ENCODE measurements at regions not wholly inside any gene's neighbourhood (a gene's known extent, or its start where the extent isn't known, plus 50 kb on each side); places are given as distances from the start of the nearest gene placed in this dataset.
"Not testable (repeated sequence)": the region's sequence is repeated elsewhere in the genome, so short reads cannot be mapped to it uniquely, and the experiment has no call there.

DNA sequence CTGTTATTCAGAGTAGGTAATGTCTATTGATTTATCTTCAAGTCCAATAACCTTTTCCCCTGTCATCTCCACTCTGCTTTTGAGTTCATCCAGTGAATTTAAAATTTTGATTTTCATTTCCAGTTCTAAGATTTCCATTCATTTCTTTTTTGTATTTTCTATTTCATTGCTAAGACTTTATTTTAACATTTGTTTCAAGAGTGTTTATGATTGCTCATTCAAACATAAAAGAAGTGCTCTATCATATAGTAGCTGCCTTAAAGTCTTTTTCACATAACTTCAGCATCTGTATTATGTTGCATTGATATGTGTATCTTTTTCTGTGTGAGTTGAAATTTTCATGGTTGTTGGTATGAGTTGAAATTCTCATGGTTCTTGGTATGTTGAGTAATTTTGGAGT is 341.6 kb downstream of the SOX4 start:
- Histone ChIP-seq H3K4me3 (no peak overlapping the region), H3K9me3 (ENCODE audit: control insufficient read depth in 4 of 4, insufficient read depth in 3 of 4, low read length in 3 of 4) (peaks cover 0 to 4% (median 0%) of the 10 kb centered on the region in 4 donors), H3K27me3 (ENCODE audit: control insufficient read depth in 3 of 3, insufficient read depth in 3 of 3, low read length in 2 of 3) (no peaks in the 10 kb centered on the region), H3K9ac (ENCODE audit: insufficient read depth in 1 of 2, low read length in 2 of 2) (no peak overlapping the region), H3K36me3 (ENCODE audit: control insufficient read depth in 4 of 4, insufficient read depth in 4 of 4, low read length in 4 of 4) (no peaks in the 10 kb centered on the region), H3K27ac (ENCODE audit: low read depth in 1 of 2, low read length in 1 of 2) (no peak overlapping the region), H3K4me1 (ENCODE audit: control insufficient read depth in 5 of 5, insufficient read depth in 5 of 5, low read length in 5 of 5) (peaks cover 0 to 2% (median 0%) of the 10 kb centered on the region in 5 donors)
- ATAC-seq (ENCODE audit: insufficient read depth, low FRiP score) (no peak), DNase-seq (no peak)
- TF ChIP-seq, protein P1, sequence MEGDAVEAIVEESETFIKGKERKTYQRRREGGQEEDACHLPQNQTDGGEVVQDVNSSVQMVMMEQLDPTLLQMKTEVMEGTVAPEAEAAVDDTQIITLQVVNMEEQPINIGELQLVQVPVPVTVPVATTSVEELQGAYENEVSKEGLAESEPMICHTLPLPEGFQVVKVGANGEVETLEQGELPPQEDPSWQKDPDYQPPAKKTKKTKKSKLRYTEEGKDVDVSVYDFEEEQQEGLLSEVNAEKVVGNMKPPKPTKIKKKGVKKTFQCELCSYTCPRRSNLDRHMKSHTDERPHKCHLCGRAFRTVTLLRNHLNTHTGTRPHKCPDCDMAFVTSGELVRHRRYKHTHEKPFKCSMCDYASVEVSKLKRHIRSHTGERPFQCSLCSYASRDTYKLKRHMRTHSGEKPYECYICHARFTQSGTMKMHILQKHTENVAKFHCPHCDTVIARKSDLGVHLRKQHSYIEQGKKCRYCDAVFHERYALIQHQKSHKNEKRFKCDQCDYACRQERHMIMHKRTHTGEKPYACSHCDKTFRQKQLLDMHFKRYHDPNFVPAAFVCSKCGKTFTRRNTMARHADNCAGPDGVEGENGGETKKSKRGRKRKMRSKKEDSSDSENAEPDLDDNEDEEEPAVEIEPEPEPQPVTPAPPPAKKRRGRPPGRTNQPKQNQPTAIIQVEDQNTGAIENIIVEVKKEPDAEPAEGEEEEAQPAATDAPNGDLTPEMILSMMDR (IDR thresholded peaks at IDR 0.05; ENCODE audit: control extremely low read depth, extremely low read depth) = no peak

DNA sequence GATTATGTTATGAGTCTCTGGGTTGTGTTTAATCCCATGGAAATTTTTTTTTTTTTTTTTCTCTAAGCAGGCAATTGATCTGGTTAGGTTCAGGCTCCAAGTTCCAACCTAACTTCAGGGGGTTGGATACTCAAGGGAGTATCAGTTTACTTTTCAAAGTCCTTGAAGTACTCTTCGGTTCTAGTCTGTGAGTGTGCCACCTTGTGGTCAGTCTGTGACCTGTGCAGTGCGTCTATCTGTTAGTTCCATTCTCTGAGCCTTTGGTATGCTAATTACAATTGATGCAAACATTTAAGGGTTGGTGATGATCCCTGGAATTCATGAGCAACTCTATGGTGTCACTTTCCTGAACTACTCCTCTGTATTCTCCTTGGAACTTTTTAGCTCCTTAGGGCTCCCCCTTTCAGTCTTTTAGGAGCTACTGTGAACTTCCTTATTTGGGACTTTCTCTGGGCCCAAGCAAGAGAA is 342.0 kb downstream of the SOX4 start:
- Histone ChIP-seq H3K9me3 (ENCODE audit: control insufficient read depth in 4 of 4, insufficient read depth in 3 of 4, low read length in 3 of 4) (peaks cover 0 to 4% (median 0%) of the 10 kb centered on the region in 4 donors), H3K27me3 (ENCODE audit: control insufficient read depth in 3 of 3, insufficient read depth in 3 of 3, low read length in 2 of 3) (no peaks in the 10 kb centered on the region), H3K27ac (ENCODE audit: low read depth in 1 of 2, low read length in 1 of 2) (no peak overlapping the region), H3K9ac (ENCODE audit: insufficient read depth in 1 of 2, low read length in 2 of 2) (no peak overlapping the region), H3K4me3 (no peak overlapping the region), H3K4me1 (ENCODE audit: control insufficient read depth in 5 of 5, insufficient read depth in 5 of 5, low read length in 5 of 5) (peaks cover 0 to 2% (median 0%) of the 10 kb centered on the region in 5 donors), H3K36me3 (ENCODE audit: control insufficient read depth in 4 of 4, insufficient read depth in 4 of 4, low read length in 4 of 4) (no peaks in the 10 kb centered on the region)
- TF ChIP-seq, protein P1 (IDR thresholded peaks at IDR 0.05; ENCODE audit: control extremely low read depth, extremely low read depth) = peak; percentile 58
- WGBS, 2 donors = 52 to 55% methylated on average over 2 of the region's 2 CpGs
- ATAC-seq (ENCODE audit: insufficient read depth, low FRiP score) = peak; percentile 62
- no peak for DNase-seq

DNA sequence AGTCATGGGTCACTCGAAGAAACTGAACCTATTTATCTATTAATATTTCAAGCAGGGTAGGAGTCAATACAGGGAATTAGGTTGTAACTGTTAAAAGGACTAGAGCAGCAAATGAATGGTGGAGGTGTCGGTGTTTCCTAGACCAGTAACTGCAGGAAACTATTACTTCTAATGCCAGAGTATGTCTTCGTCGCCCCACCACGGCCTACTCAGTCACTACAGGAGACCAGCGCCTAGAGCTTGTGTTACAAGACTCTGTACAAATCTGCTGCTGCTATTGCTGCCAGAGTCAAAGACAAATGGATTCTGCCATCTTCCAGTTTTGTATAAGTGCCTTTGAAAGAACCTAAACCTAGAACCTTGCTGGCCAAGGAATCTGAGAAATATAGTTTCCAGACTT is 343.9 kb downstream of the SOX4 start:
- H3K36me3 ChIP-seq (ENCODE audit: control insufficient read depth in 4 of 4, insufficient read depth in 4 of 4, low read length in 4 of 4) = no peaks in the 10 kb centered on the region
- H3K4me1 ChIP-seq (ENCODE audit: control insufficient read depth in 5 of 5, insufficient read depth in 5 of 5, low read length in 5 of 5) = peaks cover 0 to 9% (median 0%) of the 10 kb centered on the region in 5 donors
- no peak overlapping the region for H3K9ac ChIP-seq (ENCODE audit: insufficient read depth in 1 of 2, low read length in 2 of 2)
- DNase-seq = no peak
- no peak overlapping the region for H3K27ac ChIP-seq (ENCODE audit: low read depth in 1 of 2, low read length in 1 of 2)
- no peaks in the 10 kb centered on the region for H3K9me3 ChIP-seq (ENCODE audit: control insufficient read depth in 4 of 4, insufficient read depth in 3 of 4, low read length in 3 of 4)
- WGBS, 2 donors = 87 to 92% methylated on average over 6 of the region's 6 CpGs
- no peak overlapping the region for H3K4me3 ChIP-seq
- TF ChIP-seq, protein P1 (IDR thresholded peaks at IDR 0.05; ENCODE audit: control extremely low read depth, extremely low read depth) = no peak
- no peaks in the 10 kb centered on the region for H3K27me3 ChIP-seq (ENCODE audit: control insufficient read depth in 3 of 3, insufficient read depth in 3 of 3, low read length in 2 of 3)
- no peak for ATAC-seq (ENCODE audit: insufficient read depth, low FRiP score)

DNA sequence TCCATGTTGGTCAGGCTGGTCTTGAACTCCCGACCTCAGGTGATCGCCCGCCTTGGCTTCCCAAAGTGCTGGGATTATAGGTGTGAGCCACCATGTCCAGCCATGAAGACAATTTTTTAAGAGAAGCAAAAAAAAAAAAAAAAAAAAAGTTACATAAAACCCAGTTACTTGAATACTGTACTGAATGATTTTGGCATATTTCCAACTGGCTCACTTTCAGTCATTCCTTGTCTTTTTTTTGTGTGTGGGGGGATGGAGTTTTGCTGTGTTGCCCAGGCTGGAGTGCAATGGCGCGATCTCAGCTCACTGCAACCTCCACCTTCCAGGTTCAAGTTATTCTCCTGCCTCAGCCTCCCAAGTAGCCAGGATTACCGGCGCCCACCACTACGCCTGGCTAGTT is 345.5 kb downstream of the SOX4 start:
- H3K9me3 ChIP-seq (ENCODE audit: control insufficient read depth in 4 of 4, insufficient read depth in 3 of 4, low read length in 3 of 4); H3K36me3 ChIP-seq (ENCODE audit: control insufficient read depth in 4 of 4, insufficient read depth in 4 of 4, low read length in 4 of 4); H3K27me3 ChIP-seq (ENCODE audit: control insufficient read depth in 3 of 3, insufficient read depth in 3 of 3, low read length in 2 of 3); H3K4me3 ChIP-seq; H3K9ac ChIP-seq (ENCODE audit: insufficient read depth in 1 of 2, low read length in 2 of 2); ATAC-seq (ENCODE audit: insufficient read depth, low FRiP score); H3K27ac ChIP-seq (ENCODE audit: low read depth in 1 of 2, low read length in 1 of 2): not testable (repeated sequence)
- WGBS, 2 donors = 89 to 97% methylated on average over 8 of the region's 8 CpGs
- peak in 2 of 3 donors; percentile 70 to 91 for DNase-seq
- peaks cover 0 to 20% (median 6%) of the 10 kb centered on the region in 5 donors for H3K4me1 ChIP-seq (ENCODE audit: control insufficient read depth in 5 of 5, insufficient read depth in 5 of 5, low read length in 5 of 5)

Data from lung (tissue), 11 donors.